PC-9 (cell line): ENCODE measurements at regions not wholly inside any gene's neighbourhood (a gene's known extent, or its start where the extent isn't known, plus 50 kb on each side); places are given as distances from the start of the nearest gene placed in this dataset.

Experiments used
- BruUV-seq: library from RNA; stranded (reverse); fragments of 400-500 nt; replicated peaks from 2 replicates; lab custom pipeline; 2021; lab: Mats Ljungman, UMichigan
- CTCF ChIA-PET: fragments of 300-600 bp; sonication (Branson Sonifier 250); formaldehyde crosslinking; loops from one replicate; lab custom pipeline; 2022; ENCODE audit warnings: antibody characterized with exemption; lab: Charles Lee
- POLR2A ChIA-PET: fragments of 300-600 bp; sonication (Branson Sonifier 250); formaldehyde crosslinking; loops from one replicate; lab custom pipeline; 2022; ENCODE audit warnings: antibody characterized with exemption; ENCODE audit not compliant: unreplicated experiment; lab: Charles Lee
- DNase-seq, 2 experiments: peaks; one replicate each; pipeline versions ENCODE4 v3.0.0 to v3.0.0-alpha.2; 2015 to 2022; ENCODE audit warnings: mixed read lengths in 1 of 2
- H2AFZ ChIP-seq: fragments of 200-600 bp; sonication (generic); 2 replicates; pipeline ENCODE4 v1.8.1; 2017; ENCODE audit warnings: antibody characterized with exemption
- H3F3A ChIP-seq: fragments of 200-600 bp; sonication (generic); 2 replicates; pipeline ENCODE4 v1.8.1; 2017; ENCODE audit warnings: antibody characterized with exemption, mild to moderate bottlenecking, low read depth; ENCODE audit not compliant: insufficient read depth
- H3K27ac ChIP-seq: fragments of 200-600 bp; sonication (generic); 2 replicates; pipeline ENCODE4 v1.6.1; 2016; ENCODE audit warnings: mixed run types
- H3K27me3 ChIP-seq: fragments of 200-600 bp; sonication (generic); 2 replicates; pipeline ENCODE4 v1.6.1; 2016; ENCODE audit warnings: low read depth, mixed run types; ENCODE audit not compliant: insufficient read depth
- H3K36me3 ChIP-seq: fragments of 200-600 bp; sonication (generic); 2 replicates; pipeline ENCODE4 v1.6.1; 2016; ENCODE audit warnings: low read depth, mixed run types
- H3K4me1 ChIP-seq: fragments of 200-600 bp; sonication (generic); replicated peaks from 2 replicates; pipeline ENCODE4 v1.6.1; 2016; ENCODE audit warnings: mixed run types; ENCODE audit not compliant: insufficient read depth
- H3K4me2 ChIP-seq: fragments of 200-600 bp; sonication (generic); 2 replicates; pipeline ENCODE4 v1.6.1; 2017; ENCODE audit warnings: mixed run types
- H3K4me3 ChIP-seq: fragments of 200-600 bp; sonication (generic); 2 replicates; pipeline ENCODE4 v1.6.1; 2016; ENCODE audit warnings: mixed run types
- H3K79me2 ChIP-seq: fragments of 200-600 bp; sonication (generic); 2 replicates; pipeline ENCODE4 v1.6.1; 2017; ENCODE audit warnings: low read depth, mixed run types
- H3K9me2 ChIP-seq: fragments of 200-600 bp; sonication (generic); 2 replicates; pipeline ENCODE4 v1.8.1; 2017; ENCODE audit warnings: mild to moderate bottlenecking; ENCODE audit not compliant: insufficient read depth
- H3K9me3 ChIP-seq: fragments of 200-600 bp; sonication (generic); 2 replicates; pipeline ENCODE4 v1.8.1; 2016; ENCODE audit warnings: low read depth; ENCODE audit not compliant: insufficient read depth
- H4K20me1 ChIP-seq: fragments of 200-600 bp; sonication (generic); 2 replicates; pipeline ENCODE4 v1.8.1; 2017; ENCODE audit not compliant: insufficient read depth
- EZH2 ChIP-seq: fragments of 200-600 bp; sonication (generic); IDR thresholded peaks from 2 replicates; pipeline ENCODE4 v1.8.0; 2017; ENCODE audit warnings: antibody characterized with exemption, low read depth
- intact Hi-C: fragments of 100-400 bp; cut with micrococcal nuclease; formaldehyde crosslinking; loops from one replicate; pipeline ENCODE4 v1.10.0; 2022; ENCODE audit not compliant: unreplicated experiment
- TF ChIP-seq, protein P1 (sequence below): fragments of 200-600 bp; sonication (generic); conservative IDR thresholded peaks from 2 replicates; pipeline ENCODE4 v1.6.1; 2017; ENCODE audit warnings: mixed run types, antibody characterized with exemption, mild to moderate bottlenecking, moderate library complexity

DNA sequence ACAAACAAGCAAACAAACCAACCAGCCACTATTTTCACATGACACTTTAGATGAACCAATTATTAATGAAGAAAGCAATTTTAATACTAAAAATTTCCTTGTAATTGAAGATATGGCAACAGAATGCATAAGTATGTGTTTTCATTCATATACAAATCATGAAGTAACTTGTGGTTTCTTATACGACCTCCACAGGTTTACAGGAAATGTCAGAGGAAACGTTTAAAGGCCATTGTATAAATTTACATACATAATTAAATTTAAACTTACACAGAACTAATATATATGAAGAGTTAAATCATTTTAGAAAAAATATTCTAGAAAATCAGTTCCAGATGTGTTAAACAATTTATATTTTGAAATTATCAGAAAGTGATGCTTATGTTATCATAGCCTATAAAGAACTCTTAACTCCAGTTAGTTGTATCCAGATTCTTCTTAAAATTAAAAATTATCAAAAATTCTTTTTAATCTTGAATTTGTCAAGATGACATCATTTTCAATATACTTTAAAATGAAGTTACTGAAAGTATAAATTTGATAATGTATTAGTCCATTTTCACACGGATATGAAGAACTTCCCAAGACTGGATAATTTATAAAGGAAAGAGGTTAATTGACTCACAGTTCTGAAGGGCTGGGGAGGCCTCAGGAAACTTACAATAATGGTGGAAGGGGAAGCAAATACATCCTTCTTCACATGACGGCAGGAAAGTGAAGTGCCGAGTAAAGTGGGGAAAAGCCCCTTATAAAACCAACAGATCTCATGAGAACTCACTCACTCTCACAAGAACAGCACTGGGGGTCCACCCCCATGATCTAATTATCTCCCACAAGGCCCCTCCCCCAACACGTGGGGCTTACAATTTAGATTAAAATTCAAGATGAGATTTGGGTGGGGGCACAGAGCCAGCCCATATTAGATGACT is 192.0 kb downstream of the PIK3R1 start:
- Histone ChIP-seq H3K27ac (no peak overlapping the region), H3K9me2 (no peaks in the 10 kb centered on the region), H3K36me3 (no peaks in the 10 kb centered on the region), H3K9me3 (peaks cover 7% of the 10 kb centered on the region; the same call in 1 of the 2 replicates), H2AFZ (no peak overlapping the region), H3K4me3 (no peak overlapping the region), H4K20me1 (no peaks in the 10 kb centered on the region), H3K4me1 (peaks cover 24% of the 10 kb centered on the region), H3K27me3 (no peaks in the 10 kb centered on the region), H3K79me2 (no peaks in the 10 kb centered on the region), H3F3A (peaks cover 10% of the 10 kb centered on the region; the same call in 1 of the 2 replicates), H3K4me2 (no peak overlapping the region)
- CTCF ChIA-PET = no interaction called here
- TF ChIP-seq, protein P1, sequence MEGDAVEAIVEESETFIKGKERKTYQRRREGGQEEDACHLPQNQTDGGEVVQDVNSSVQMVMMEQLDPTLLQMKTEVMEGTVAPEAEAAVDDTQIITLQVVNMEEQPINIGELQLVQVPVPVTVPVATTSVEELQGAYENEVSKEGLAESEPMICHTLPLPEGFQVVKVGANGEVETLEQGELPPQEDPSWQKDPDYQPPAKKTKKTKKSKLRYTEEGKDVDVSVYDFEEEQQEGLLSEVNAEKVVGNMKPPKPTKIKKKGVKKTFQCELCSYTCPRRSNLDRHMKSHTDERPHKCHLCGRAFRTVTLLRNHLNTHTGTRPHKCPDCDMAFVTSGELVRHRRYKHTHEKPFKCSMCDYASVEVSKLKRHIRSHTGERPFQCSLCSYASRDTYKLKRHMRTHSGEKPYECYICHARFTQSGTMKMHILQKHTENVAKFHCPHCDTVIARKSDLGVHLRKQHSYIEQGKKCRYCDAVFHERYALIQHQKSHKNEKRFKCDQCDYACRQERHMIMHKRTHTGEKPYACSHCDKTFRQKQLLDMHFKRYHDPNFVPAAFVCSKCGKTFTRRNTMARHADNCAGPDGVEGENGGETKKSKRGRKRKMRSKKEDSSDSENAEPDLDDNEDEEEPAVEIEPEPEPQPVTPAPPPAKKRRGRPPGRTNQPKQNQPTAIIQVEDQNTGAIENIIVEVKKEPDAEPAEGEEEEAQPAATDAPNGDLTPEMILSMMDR = no peak
- TF ChIP-seq EZH2 = no peak
- intact Hi-C loops = no loop called here
- POLR2A ChIA-PET = no interaction called here
- BruUV-seq = no TSS peak
- DNase-seq = no peak

DNA sequence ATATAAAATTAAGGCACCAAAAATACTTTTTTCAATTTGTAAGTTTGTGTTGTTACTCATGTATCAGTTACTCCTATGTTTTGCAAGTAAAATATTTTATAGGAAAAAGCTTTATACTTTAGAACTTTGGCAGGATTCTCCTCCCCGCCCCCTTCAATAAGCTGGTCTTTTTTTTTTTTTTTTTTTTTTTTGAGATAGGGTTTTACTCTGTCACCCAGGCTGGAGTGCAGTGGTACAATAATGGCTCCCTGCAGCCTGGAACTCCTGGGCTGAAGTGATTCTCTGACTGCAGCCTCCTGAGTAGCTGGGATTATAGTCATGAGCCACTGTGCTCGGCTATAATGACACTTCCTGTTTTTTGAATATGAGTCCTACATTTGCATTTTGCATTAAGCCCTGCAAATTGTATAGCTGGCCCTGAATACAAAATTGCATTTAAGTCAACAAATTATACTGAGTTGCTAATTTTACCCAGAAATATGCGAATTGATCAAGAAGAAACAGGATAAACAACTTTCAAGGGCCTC is 192.9 kb downstream of the PIK3R1 start:
- Histone ChIP-seq H3K27me3 (no peaks in the 10 kb centered on the region), H3K4me2 (no peak overlapping the region), H3K9me3 (peaks cover 7% of the 10 kb centered on the region; the same call in 1 of the 2 replicates), H2AFZ (no peak overlapping the region), H3K9me2 (no peaks in the 10 kb centered on the region), H3K79me2 (no peaks in the 10 kb centered on the region), H3F3A (peaks cover 10% of the 10 kb centered on the region; the same call in 1 of the 2 replicates), H4K20me1 (no peaks in the 10 kb centered on the region), H3K27ac (no peak overlapping the region), H3K4me3 (no peak overlapping the region), H3K36me3 (no peaks in the 10 kb centered on the region), H3K4me1 (peaks cover 24% of the 10 kb centered on the region)
- intact Hi-C loops = no loop called here
- CTCF ChIA-PET = no interaction called here
- no TSS peak for BruUV-seq
- TF ChIP-seq, protein P1 = no peak
- no peak for TF ChIP-seq EZH2
- DNase-seq = no peak
- POLR2A ChIA-PET = interaction anchor here (0.6 kb wide), 1 partner anchor 195 kb away, joined by 12 read pairs; no protein-coding TSS in a partner anchor

DNA sequence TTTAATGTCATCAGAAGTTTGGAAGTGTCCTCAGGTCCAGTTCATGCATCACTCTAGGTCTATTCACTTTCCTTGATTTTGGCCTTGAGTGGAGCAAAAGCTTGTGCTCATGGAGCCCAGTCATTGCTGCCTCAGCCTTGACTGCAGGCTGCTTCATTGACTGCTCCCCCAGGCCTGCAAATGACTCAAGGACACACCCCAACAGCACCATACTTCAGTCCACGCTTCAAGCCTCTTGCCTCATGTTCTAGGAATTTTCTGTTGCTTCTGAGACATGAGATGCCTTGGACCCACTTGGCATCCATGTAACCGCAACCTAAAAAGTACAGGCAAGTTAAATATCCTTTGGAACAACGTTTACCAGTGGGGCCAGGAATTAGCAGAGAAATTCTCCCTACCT is 193.7 kb downstream of the PIK3R1 start:
- H3K36me3 ChIP-seq = no peaks in the 10 kb centered on the region
- no peak overlapping the region for H3K27ac ChIP-seq
- ChIA-PET CTCF (no interaction called here), POLR2A (no interaction called here)
- no peaks in the 10 kb centered on the region for H4K20me1 ChIP-seq
- no peaks in the 10 kb centered on the region for H3K79me2 ChIP-seq
- peaks cover 24% of the 10 kb centered on the region for H3K4me1 ChIP-seq
- peaks cover 7% of the 10 kb centered on the region; the same call in 1 of the 2 replicates for H3K9me3 ChIP-seq
- no peaks in the 10 kb centered on the region for H3K9me2 ChIP-seq
- H3K4me3 ChIP-seq = no peak overlapping the region
- no peak overlapping the region for H3K4me2 ChIP-seq
- no peak for DNase-seq
- H2AFZ ChIP-seq = no peak overlapping the region
- no peaks in the 10 kb centered on the region for H3K27me3 ChIP-seq
- intact Hi-C loops = no loop called here
- no TSS peak for BruUV-seq
- no peak for TF ChIP-seq EZH2
- TF ChIP-seq, protein P1 = no peak
- peaks cover 10% of the 10 kb centered on the region; the same call in 1 of the 2 replicates for H3F3A ChIP-seq
